ENCODE measurements at regions not wholly inside any gene's neighbourhood (a gene's known extent, or its start where the extent isn't known, plus 50 kb on each side); places are given as distances from the start of the nearest gene placed in this dataset.

DNA sequence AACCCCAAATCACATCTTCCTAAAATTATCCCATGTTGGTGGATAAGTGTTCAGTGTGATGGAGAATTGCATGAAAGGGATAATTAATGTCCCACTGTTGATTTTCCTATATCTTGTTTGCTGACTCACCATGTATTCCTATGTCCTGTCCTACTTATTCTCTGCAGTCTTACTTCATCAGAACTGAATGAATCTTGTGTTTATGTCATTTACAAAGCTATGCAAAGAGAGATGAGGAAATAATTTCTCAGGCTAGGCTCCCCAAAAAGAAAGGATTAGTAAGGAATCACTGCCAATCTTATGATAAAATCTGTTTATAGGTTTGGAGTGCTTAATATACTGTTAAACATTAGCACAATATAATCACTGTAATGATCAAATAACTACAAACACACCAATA is 360.8 kb downstream of the CRPPA start:
- TF ChIP-seq POLR2A (IDR thresholded peaks at IDR 0.05; ENCODE audit: low read depth, low read length) (no peak), TAF1 (IDR thresholded peaks at IDR 0.05; ENCODE audit: borderline replicate concordance, low read depth, low read length) (no peak)

Measured in GM12892 (cell line).